Globus pallidus (tissue), 1 donor: ENCODE measurements at regions not wholly inside any gene's neighbourhood (a gene's known extent, or its start where the extent isn't known, plus 50 kb on each side); places are given as distances from the start of the nearest gene placed in this dataset.
"Not testable (repeated sequence)": the region's sequence is repeated elsewhere in the genome, so short reads cannot be mapped to it uniquely, and the experiment has no call there.

Source experiments
- DNase-seq: peaks from one replicate; pipeline ENCODE4 v3.0.0-alpha.2; 2015; ENCODE audit warnings: low spot score

- DNase-seq, result no peak
These were observed 280.5 kb downstream of the TLL1 start for GRCh38 chr4:166153548-166153947.

DNA sequence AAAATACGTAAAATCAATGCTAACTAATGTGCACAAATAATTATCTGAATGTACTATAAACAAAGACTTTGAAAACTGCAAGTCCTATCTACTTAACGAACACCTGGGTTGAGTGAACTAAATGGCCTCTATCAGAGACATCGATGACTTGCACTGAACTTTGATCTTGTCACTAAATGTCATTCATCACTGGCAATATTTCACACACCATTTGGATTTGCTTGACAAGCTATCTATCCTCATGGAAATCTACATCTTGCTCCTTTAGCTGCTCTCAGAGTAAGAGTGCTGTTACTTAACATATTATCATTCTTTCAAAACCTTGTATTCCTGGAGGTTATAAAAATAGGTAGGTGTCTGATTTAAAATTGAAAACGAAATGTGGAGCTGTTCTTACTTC, 289.3 kb downstream of the TLL1 start:
- DNase-seq, result no peak

DNA sequence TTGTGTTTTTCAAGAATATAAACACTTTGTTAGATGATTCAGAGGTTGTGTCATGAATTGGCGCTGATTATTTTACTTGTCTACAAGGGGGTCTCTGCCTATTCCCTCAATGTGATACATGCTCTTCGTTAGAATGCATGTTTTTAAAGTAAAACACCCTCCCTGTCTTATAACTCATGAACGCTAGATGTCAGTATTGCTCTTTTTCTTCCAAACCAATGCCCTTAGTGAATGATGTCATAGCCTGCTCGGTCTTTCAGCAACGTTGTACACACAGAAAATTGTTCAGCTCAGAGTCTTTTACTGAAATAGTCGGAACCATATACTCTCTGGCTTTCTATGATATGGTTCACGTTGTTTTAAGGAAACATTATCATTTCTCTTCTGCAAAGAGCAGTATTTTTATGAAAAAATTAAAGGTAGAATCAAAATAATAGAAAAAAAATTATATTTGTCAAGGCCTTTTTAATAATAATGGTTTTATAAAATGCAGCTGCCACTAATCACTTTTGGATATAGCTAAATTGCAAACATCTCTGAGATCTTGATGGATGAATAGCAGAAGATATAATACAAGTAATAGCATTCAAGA, 292.9 kb downstream of the TLL1 start:
- peak; percentile 74 for DNase-seq

- no peak for DNase-seq
These were observed 296.1 kb downstream of the TLL1 start for GRCh38 chr4:166169111-166169510.

- no peak for DNase-seq
These were observed 299.6 kb downstream of the TLL1 start for GRCh38 chr4:166172619-166173018.

DNA sequence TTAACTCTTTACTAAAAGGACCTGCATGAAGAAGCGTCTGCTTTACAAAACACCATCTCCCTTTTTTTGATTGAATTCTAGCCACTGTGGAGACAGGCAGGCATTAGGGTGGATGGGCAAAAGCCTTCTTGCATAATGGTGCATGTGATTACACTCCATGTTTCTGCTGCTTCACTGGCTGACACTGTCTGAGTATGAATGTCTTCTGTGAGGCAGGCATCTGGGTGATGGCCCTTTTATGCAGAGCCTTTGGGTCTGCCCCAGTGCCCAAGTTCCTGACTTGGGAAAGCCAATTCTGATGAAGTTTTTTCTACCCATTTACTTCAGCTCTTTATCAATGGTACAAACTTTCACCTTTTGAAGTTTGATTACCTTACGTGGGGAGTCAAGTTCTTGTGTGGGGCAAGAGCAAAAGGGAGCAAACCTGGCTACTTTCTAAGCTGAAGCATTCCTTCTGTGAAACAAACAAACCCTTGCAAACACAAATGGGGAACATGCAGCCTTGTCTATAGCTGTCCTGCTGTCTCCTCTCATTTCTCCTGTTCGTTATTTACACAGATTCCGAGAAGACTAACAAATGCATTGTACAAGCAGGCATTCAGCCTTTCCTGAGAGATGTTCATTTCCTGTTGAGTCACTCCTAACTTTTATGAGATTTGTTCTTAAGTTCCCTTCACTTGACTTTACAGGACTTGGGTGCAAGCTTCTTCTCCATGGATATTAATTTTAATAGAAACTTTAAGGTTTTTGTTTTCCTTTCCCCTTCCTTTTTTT, 301.9 kb downstream of the TLL1 start:
- no peak for DNase-seq

- no peak for DNase-seq
These were observed 309.1 kb downstream of the TLL1 start for GRCh38 chr4:166182145-166182544.

DNA sequence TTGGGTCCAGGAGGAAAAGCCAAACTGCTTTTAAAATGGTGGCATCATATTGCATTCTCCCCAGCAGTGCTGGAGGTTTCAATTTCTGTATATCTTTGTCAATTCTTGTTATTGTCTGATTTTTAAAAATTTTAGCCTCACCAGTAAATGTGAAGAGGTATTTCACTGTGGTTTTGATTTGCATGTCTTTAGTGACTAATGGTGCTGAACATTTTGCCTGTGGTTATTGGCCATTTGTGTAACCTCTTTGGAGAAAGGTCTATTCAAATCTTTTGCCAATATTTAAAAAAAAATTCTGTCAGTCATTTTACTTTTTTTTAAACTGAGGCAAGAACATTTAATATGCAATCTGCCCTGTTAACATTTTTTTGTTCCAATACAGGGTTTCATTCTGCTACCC, 322.1 kb downstream of the TLL1 start:
- no peak for DNase-seq

- no peak for DNase-seq
These were observed 324.1 kb downstream of the TLL1 start for GRCh38 chr4:166197166-166197565.

DNA sequence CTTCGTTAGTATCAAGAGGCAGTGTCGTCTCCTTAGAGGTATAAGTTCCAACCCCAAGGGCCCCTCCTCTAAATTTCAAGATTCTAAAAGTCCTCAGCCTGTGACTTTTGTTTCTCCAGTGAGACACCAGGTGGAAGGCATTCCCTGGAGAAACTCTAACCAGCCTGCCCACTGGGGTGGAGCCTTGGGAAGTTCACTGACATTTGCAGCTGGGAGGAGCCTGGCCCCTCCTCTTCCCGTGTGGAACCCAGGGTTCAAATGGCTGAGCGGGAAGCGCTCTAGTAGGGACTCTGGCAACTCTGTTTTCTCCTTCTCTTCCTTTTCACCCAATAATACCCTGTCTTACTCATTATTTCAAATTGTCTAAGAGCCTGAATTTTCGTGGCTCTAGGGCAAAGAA, 325.0 kb downstream of the TLL1 start:
- no peak for DNase-seq

DNA sequence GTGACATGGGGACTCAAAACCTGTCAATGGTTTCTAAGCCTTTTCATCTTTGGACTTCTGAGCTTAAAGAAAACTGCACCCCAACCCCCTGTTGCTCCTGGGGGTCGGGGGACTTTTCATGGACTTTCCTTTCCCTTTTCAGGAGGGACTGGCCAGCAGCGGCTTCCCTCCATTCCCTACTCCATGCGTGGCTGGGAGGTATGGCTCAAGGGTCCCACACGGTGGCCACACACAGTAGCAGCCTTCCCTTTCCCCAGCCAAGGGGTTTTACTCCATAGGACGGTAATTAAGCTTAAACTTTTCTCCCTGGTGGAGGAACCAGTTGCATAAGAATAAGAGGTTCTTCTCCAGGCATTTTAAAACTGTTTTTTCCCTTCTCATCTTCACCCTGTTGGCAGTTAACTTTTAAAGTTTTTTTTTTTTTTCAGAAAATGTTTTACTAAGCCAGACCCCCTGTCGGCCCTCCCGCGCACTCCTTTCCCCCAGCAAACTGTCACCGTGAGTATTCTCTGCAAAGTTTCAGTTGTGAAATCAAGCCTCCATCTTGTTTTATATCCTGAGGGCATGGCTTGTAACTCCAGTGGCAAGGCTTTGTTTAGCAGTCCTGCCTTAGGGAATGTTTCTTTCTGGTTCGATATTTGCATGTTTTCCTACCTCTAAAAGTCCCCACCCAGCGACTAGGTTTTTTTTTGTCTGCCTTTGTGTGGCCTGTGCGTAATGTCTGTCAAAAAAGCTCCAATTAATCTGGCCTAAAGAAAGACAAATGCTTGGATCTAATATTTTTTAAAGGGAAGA, 325.7 kb downstream of the TLL1 start:
- no peak for DNase-seq

GRCh38 chr4:166202991-166203390, 330.0 kb downstream of the TLL1 start:
- no peak for DNase-seq

DNA sequence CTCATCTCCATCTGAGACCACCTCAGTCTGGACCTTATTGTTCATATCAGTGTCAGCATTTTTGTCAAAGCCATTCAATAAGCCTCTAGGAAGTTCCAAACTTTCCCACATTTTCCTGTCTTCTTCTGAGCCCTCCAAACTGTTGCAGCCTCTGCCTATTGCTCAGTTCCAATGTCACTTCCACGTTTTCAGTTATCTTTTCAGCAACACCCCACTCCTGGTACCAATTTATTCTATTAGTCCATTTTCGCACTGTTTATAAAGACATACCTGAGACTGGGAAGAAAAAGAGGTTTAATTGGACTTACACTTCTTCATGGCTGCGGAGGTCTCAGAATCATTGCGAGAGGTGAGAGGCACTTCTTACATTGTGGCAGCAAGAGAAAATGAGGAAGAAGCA, 339.3 kb downstream of the TLL1 start:
- DNase-seq, result not testable (repeated sequence)

DNA sequence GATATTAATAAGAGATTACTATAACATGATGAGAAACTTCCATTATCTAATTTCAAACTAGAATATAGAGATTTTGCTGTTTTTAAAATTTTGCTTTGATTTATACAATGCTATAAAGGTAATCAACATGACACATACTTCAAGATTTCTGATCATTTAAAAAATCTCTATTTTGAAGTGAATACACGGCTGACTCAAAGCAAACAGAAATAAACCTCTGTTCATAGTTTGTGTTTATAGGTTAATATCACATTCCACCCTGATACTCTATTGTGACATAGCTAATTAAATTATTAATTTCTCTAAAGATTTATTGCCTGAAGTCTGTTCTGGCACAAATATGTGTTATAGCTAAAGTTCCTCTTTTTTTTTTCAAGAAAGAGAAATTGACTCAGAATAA, 349.2 kb downstream of the TLL1 start:
- no peak for DNase-seq

GRCh38 chr4:166228112-166228511, 355.1 kb downstream of the TLL1 start:
- DNase-seq, result no peak

DNA sequence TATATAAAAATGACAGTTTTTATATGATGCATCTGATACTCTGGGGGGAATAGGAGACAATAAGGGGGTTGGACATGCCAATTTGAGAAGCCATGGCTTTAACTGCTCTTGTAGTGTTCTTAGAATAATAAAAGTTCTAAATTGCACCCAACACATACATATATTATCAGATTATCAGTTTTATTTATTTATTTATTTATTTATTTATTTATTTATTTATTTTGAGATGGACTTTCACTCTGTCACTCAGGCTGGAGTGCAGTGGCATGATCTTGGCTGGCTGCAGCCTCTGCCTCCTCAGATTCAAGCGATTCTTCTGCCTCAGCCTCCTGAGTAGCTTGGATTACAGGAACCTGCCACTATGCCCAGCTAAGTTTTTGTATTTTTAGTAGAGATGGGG, 356.8 kb downstream of the TLL1 start:
- DNase-seq, result no peak

GRCh38 chr4:166230841-166231240, 357.8 kb downstream of the TLL1 start:
- no peak for DNase-seq

DNA sequence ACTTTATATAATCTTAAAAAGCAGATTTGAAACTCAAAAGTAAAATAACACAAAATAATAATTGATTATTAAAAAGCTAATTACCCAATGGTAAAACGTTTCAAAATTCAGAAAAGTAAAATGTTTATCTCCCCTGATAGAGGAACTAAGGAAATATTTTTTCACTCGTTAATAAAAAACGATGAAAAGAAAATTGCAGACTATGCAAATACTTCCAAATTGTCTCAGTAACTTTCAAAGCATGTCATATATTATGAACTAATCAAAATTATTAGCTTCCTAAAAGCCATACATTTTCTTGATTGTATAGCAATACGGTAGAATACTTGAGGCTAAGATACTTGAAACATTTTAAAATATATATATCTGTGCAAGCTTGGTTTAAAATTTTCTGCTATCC, 366.3 kb downstream of the TLL1 start:
- DNase-seq, result no peak

DNA sequence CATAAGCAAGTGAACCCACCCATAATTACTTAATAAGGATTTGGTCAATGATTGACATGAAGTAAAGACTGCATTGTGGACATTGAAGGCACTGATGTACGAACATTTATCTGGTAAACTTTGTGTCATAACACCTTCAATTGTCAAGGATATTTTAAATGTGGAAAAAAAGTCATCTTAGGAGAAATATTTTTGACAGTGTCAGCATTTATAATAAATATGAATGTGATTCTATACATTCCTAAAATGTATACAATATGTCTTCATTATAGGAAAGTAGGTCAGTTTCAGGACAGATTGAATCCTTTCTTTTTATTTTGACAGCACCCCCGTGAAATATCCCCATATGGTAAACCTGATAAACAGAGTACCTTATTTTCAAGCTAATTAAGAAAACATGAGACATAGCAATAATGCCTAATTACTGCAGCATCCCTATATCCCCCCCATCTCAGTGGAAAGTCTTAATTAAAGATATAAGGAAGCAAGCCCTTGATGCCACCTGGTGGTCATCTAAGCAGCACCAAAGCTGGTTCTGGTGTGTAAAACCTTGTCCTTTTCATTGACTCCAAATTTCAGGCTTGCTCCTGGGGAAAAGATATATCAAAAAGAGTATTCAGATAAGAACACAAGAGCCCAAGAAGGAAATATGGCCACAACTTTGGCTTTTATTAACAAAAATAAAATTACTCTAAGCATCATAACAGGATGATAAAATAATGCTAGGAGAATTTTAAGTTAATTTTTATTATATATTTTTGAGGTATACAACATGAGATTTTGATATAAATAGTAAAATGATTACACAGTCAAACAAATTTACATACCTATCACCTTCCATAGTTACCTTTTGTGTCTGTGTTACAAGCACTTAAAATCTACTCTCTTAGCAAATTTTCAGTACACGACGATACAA, 379.7 kb downstream of the TLL1 start:
- no peak for DNase-seq

- no peak for DNase-seq
These were observed 384.2 kb downstream of the TLL1 start for GRCh38 chr4:166257276-166257675.

DNA sequence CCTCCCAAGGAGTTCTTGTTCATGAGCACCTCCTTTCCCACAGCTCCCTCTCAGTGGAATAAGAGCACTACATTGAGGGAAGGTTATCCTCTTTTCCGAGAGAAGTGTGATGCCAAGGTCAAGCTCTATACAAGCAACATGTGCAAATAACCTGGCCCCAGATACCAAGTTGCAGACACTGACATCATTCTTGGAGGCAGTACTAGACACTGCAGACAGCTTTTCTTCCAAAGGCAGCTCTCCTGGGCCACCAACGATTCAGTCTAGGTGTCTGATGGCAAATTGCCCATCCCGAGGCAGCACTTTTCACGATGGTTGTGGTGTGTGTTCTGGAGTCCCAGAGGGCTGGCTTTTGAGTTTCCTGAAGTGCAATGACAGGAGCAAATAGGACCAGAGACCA, 384.9 kb downstream of the TLL1 start:
- DNase-seq, result no peak

DNA sequence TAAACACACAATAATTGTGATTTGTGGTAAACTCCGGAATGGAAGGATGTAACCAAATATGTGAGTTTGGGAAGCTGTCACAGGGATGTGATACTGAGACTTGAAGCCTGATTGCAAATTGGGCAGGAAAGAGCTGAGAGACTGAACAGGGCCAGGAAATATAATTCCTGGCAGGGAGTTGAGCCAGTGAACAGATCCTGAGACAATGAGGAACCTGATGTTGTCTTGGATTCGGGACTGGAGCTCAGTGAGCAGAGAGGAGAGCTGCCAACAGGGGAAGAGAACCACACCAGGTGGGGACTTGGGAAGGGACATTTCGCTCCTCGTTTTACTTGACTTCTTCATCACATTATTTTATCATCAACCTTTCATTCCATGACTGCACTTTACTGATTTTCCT, 386.0 kb downstream of the TLL1 start:
- no peak for DNase-seq
